ENCODE measurements at regions not wholly inside any gene's neighbourhood (a gene's known extent, or its start where the extent isn't known, plus 50 kb on each side); places are given as distances from the start of the nearest gene placed in this dataset.

- no peak overlapping the region for H3K4me3 Mint-ChIP-seq
- POLR2A ChIA-PET (ENCODE audit: partially characterized antibody): no interaction called here
- DNase-seq: no peak
- Histone ChIP-seq H3K4me1 (ENCODE audit: insufficient read depth, low read length) (no peaks in the 10 kb centered on the region), H3K27me3 (ENCODE audit: insufficient read depth, low read length) (no peaks in the 10 kb centered on the region), H3K9me3 (ENCODE audit: control insufficient read depth in 1 of 2, low read length in 2 of 2) (no peaks in the 10 kb centered on the region), H3K27ac (ENCODE audit: low read depth, low read length) (no peak overlapping the region), H3K4me3 (ENCODE audit: low read length in 2 of 2) (no peak overlapping the region), H3K36me3 (ENCODE audit: insufficient read depth, low read length) (no peaks in the 10 kb centered on the region)
- CTCF ChIA-PET (ENCODE audit: partially characterized antibody): interaction anchor here (1.7 kb wide), 1 partner anchor 10 kb away, joined by 5 read pairs; no protein-coding TSS in a partner anchor
- H3K4me1 Mint-ChIP-seq: no peaks in the 10 kb centered on the region
- H3K36me3 Mint-ChIP-seq: no peaks in the 10 kb centered on the region
- H3K27ac Mint-ChIP-seq: no peak overlapping the region
- intact Hi-C loops (cut with micrococcal nuclease): no loop called here
- H3K9me3 Mint-ChIP-seq: peaks cover 0 to 8% (median 2%) of the 10 kb centered on the region in 8 donors
- peaks cover 0 to 3% of the 10 kb centered on the region in 2 donors for H3K27me3 Mint-ChIP-seq
Observed at GRCh38 chr9:118985851-118986250, 383.4 kb downstream of the BRINP1 start.

DNA sequence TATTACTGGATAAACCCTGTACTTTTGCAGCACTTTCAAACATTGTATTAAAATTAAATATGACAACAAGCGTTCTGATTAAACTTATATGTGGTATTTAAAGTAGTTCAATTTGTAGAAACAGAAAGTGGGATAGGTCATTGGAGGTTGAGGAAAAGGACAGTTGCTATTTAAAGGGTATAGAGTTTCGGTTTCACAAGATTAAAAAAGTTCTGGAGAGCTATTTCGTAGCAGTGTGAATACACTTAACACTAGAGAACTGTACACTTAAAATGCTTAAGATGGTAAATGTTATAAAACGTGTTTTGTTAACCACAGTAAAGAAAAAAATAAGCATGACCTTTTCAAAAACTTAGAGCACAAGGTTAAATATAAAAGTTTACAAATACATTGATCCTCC is 382.1 kb downstream of the BRINP1 start:
- Histone ChIP-seq H3K27me3 (ENCODE audit: insufficient read depth, low read length) (no peaks in the 10 kb centered on the region), H3K4me1 (ENCODE audit: insufficient read depth, low read length) (no peaks in the 10 kb centered on the region), H3K27ac (ENCODE audit: low read depth, low read length) (no peak overlapping the region), H3K36me3 (ENCODE audit: insufficient read depth, low read length) (no peaks in the 10 kb centered on the region), H3K4me3 (ENCODE audit: low read length in 2 of 2) (no peak overlapping the region), H3K9me3 (ENCODE audit: control insufficient read depth in 1 of 2, low read length in 2 of 2) (no peaks in the 10 kb centered on the region)
- CTCF ChIA-PET (ENCODE audit: partially characterized antibody): interaction anchor here (1.7 kb wide), 1 partner anchor 9 kb away, joined by 5 read pairs; no protein-coding TSS in a partner anchor
- no peaks in the 10 kb centered on the region for H3K4me1 Mint-ChIP-seq
- peaks cover 0 to 3% of the 10 kb centered on the region in 2 donors for H3K27me3 Mint-ChIP-seq
- no peaks in the 10 kb centered on the region for H3K36me3 Mint-ChIP-seq
- DNase-seq: no peak
- H3K4me3 Mint-ChIP-seq: no peak overlapping the region
- POLR2A ChIA-PET (ENCODE audit: partially characterized antibody): no interaction called here
- H3K27ac Mint-ChIP-seq: no peak overlapping the region
- peaks cover 0 to 12% (median 2%) of the 10 kb centered on the region in 8 donors for H3K9me3 Mint-ChIP-seq
- intact Hi-C loops (cut with micrococcal nuclease): no loop called here

GRCh38 chr9:118990949-118991348 is 378.3 kb downstream of the BRINP1 start:
- CTCF ChIA-PET (ENCODE audit: partially characterized antibody): no interaction called here
- POLR2A ChIA-PET (ENCODE audit: partially characterized antibody): no interaction called here

GRCh38 chr9:118991366-118992285 is 377.6 kb downstream of the BRINP1 start:
- peaks cover 0 to 1% of the 10 kb centered on the region in 2 donors for H3K27me3 Mint-ChIP-seq
- CTCF ChIA-PET (ENCODE audit: partially characterized antibody): no interaction called here
- H3K4me3 ChIP-seq (ENCODE audit: low read length in 2 of 2): no peak overlapping the region
- no peaks in the 10 kb centered on the region for H3K4me1 ChIP-seq (ENCODE audit: insufficient read depth, low read length)
- H3K9me3 ChIP-seq (ENCODE audit: control insufficient read depth in 1 of 2, low read length in 2 of 2): no peaks in the 10 kb centered on the region
- intact Hi-C loops (cut with micrococcal nuclease): no loop called here
- H3K36me3 Mint-ChIP-seq: no peaks in the 10 kb centered on the region
- H3K36me3 ChIP-seq (ENCODE audit: insufficient read depth, low read length): no peaks in the 10 kb centered on the region
- H3K4me3 Mint-ChIP-seq: no peak overlapping the region
- H3K4me1 Mint-ChIP-seq: no peaks in the 10 kb centered on the region
- no peak overlapping the region for H3K27ac ChIP-seq (ENCODE audit: low read depth, low read length)
- H3K27ac Mint-ChIP-seq: no peak overlapping the region
- H3K27me3 ChIP-seq (ENCODE audit: insufficient read depth, low read length): no peaks in the 10 kb centered on the region
- POLR2A ChIA-PET (ENCODE audit: partially characterized antibody): no interaction called here
- no peak for DNase-seq
- peaks cover 0 to 11% (median 4%) of the 10 kb centered on the region in 8 donors for H3K9me3 Mint-ChIP-seq

More at GRCh38 chr9:118990949-118991348, 378.3 kb downstream of the BRINP1 start:
- Mint-ChIP-seq H3K27me3 (peaks cover 0 to 3% of the 10 kb centered on the region in 2 donors), H3K27ac (no peak overlapping the region), H3K4me1 (no peaks in the 10 kb centered on the region), H3K4me3 (no peak overlapping the region), H3K9me3 (peaks cover 0 to 11% (median 4%) of the 10 kb centered on the region in 8 donors), H3K36me3 (no peaks in the 10 kb centered on the region)
- no peak overlapping the region for H3K4me3 ChIP-seq (ENCODE audit: low read length in 2 of 2)
- intact Hi-C loops (cut with micrococcal nuclease): no loop called here
- H3K27ac ChIP-seq (ENCODE audit: low read depth, low read length): no peak overlapping the region
- no peaks in the 10 kb centered on the region for H3K36me3 ChIP-seq (ENCODE audit: insufficient read depth, low read length)
- DNase-seq: no peak
- no peaks in the 10 kb centered on the region for H3K27me3 ChIP-seq (ENCODE audit: insufficient read depth, low read length)
- no peaks in the 10 kb centered on the region for H3K9me3 ChIP-seq (ENCODE audit: control insufficient read depth in 1 of 2, low read length in 2 of 2)
- H3K4me1 ChIP-seq (ENCODE audit: insufficient read depth, low read length): no peaks in the 10 kb centered on the region

GRCh38 chr9:118992813-118993794 is 376.1 kb downstream of the BRINP1 start:
- Histone ChIP-seq H3K4me3 (ENCODE audit: low read length in 2 of 2) (no peak overlapping the region), H3K9me3 (ENCODE audit: control insufficient read depth in 1 of 2, low read length in 2 of 2) (no peaks in the 10 kb centered on the region), H3K27ac (ENCODE audit: low read depth, low read length) (no peak overlapping the region), H3K36me3 (ENCODE audit: insufficient read depth, low read length) (no peaks in the 10 kb centered on the region), H3K27me3 (ENCODE audit: insufficient read depth, low read length) (no peaks in the 10 kb centered on the region), H3K4me1 (ENCODE audit: insufficient read depth, low read length) (no peaks in the 10 kb centered on the region)
- Mint-ChIP-seq H3K4me1 (no peaks in the 10 kb centered on the region), H3K27me3 (peaks cover 0 to 1% of the 10 kb centered on the region in 2 donors), H3K9me3 (peaks cover 0 to 11% (median 4%) of the 10 kb centered on the region in 8 donors), H3K36me3 (no peaks in the 10 kb centered on the region), H3K4me3 (no peak overlapping the region), H3K27ac (no peak overlapping the region)
- DNase-seq: no peak
- POLR2A ChIA-PET (ENCODE audit: partially characterized antibody): no interaction called here
- intact Hi-C loops (cut with micrococcal nuclease): no loop called here
- CTCF ChIA-PET (ENCODE audit: partially characterized antibody): no interaction called here

DNA sequence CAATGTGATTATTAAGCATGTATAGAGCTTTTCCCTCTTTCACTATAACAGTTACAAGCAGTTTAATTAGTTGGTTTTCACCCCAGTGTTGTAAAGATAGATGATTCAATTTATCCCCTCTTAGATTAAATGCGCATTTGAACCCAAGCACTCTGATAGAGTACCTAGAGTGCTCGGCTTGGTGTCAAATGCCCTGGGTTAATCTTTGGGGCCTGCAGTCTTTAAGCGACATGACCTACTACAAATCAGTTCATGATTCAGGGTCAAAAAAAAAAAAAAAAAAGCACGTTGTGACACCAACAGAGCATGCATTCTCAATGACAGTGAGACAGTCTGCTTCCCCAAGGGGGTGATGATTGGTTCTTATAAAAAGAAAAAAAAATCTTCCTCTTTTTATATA is 375.3 kb downstream of the BRINP1 start:
- H3K9me3 ChIP-seq (ENCODE audit: control insufficient read depth in 1 of 2, low read length in 2 of 2): no peaks in the 10 kb centered on the region
- H3K36me3 ChIP-seq (ENCODE audit: insufficient read depth, low read length): no peaks in the 10 kb centered on the region
- Mint-ChIP-seq H3K27me3 (peaks cover 0 to 1% of the 10 kb centered on the region in 2 donors), H3K27ac (no peak overlapping the region), H3K4me3 (no peak overlapping the region), H3K9me3 (peaks cover 0 to 11% (median 4%) of the 10 kb centered on the region in 8 donors), H3K36me3 (no peaks in the 10 kb centered on the region), H3K4me1 (no peaks in the 10 kb centered on the region)
- ChIA-PET POLR2A (ENCODE audit: partially characterized antibody) (no interaction called here), CTCF (ENCODE audit: partially characterized antibody) (no interaction called here)
- intact Hi-C loops (cut with micrococcal nuclease): no loop called here
- H3K4me3 ChIP-seq (ENCODE audit: low read length in 2 of 2): no peak overlapping the region
- DNase-seq: no peak
- H3K27ac ChIP-seq (ENCODE audit: low read depth, low read length): no peak overlapping the region
- no peaks in the 10 kb centered on the region for H3K27me3 ChIP-seq (ENCODE audit: insufficient read depth, low read length)
- no peaks in the 10 kb centered on the region for H3K4me1 ChIP-seq (ENCODE audit: insufficient read depth, low read length)

- no peak for DNase-seq
- no peaks in the 10 kb centered on the region for H3K27me3 ChIP-seq (ENCODE audit: insufficient read depth, low read length)
- H3K36me3 ChIP-seq (ENCODE audit: insufficient read depth, low read length): no peaks in the 10 kb centered on the region
- no peak overlapping the region for H3K27ac Mint-ChIP-seq
- H3K4me3 Mint-ChIP-seq: no peak overlapping the region
- H3K9me3 ChIP-seq (ENCODE audit: control insufficient read depth in 1 of 2, low read length in 2 of 2): no peaks in the 10 kb centered on the region
- H3K4me3 ChIP-seq (ENCODE audit: low read length in 2 of 2): no peak overlapping the region
- peaks cover 0 to 10% (median 2%) of the 10 kb centered on the region in 8 donors for H3K9me3 Mint-ChIP-seq
- ChIA-PET POLR2A (ENCODE audit: partially characterized antibody) (no interaction called here), CTCF (ENCODE audit: partially characterized antibody) (interaction anchor here (1.1 kb wide), 1 partner anchor 19 kb away, joined by 3 read pairs; no protein-coding TSS in a partner anchor)
- no peak overlapping the region for H3K27ac ChIP-seq (ENCODE audit: low read depth, low read length)
- intact Hi-C loops (cut with micrococcal nuclease): no loop called here
- H3K4me1 ChIP-seq (ENCODE audit: insufficient read depth, low read length): no peaks in the 10 kb centered on the region
- no peaks in the 10 kb centered on the region for H3K36me3 Mint-ChIP-seq
- no peaks in the 10 kb centered on the region for H3K4me1 Mint-ChIP-seq
- H3K27me3 Mint-ChIP-seq: no peaks in the 10 kb centered on the region
Observed at GRCh38 chr9:119002491-119002890, 366.7 kb downstream of the BRINP1 start.

All from CD4-positive, alpha-beta memory T cell (primary cell).